SH-SY5Y (cell line): ENCODE measurements at regions not wholly inside any gene's neighbourhood (a gene's known extent, or its start where the extent isn't known, plus 50 kb on each side); places are given as distances from the start of the nearest gene placed in this dataset.
A peak's percentile ranks its signal among the peaks of the same experiment; 100 is the strongest.

Source experiments
- GATA2 ChIP-seq: IDR thresholded peaks from 2 replicates; pipeline ENCODE4 v1.6.1; 2011; ENCODE audit warnings: mild to moderate bottlenecking, low read depth, low read length
- GATA3 ChIP-seq: IDR thresholded peaks from 2 replicates; pipeline ENCODE4 v1.6.1; 2011; ENCODE audit warnings: low read depth, mild to moderate bottlenecking, low read length, moderate library complexity

GRCh38 chr11:81420668-81421250, 1312.9 kb downstream of the FAM181B start:
- TF ChIP-seq GATA3 (no peak), GATA2 (no peak)

GRCh38 chr11:81397316-81397715, 1336.3 kb downstream of the FAM181B start:
- no peak for TF ChIP-seq GATA2
- no peak for TF ChIP-seq GATA3

GRCh38 chr11:81394311-81394710, 1339.4 kb downstream of the FAM181B start:
- TF ChIP-seq GATA3: no peak
- TF ChIP-seq GATA2: peak; percentile 17; the same call in 1 of the 2 replicates

- TF ChIP-seq GATA3: no peak
- 0 out of 2 replicates have a peak, but pooled peaks have one; percentile 10 for TF ChIP-seq GATA2
Measured at GRCh38 chr11:81388326-81388725, 1345.3 kb downstream of the FAM181B start.

- no peak for TF ChIP-seq GATA2
- TF ChIP-seq GATA3: no peak
Measured at GRCh38 chr11:81380395-81380794, 1353.3 kb downstream of the FAM181B start.

- TF ChIP-seq GATA3 (no peak), GATA2 (no peak)
Measured at GRCh38 chr11:81377418-81377817, 1356.2 kb downstream of the FAM181B start.

- TF ChIP-seq GATA2 (no peak), GATA3 (no peak)
Measured at GRCh38 chr11:81373986-81374385, 1359.7 kb downstream of the FAM181B start.

GRCh38 chr11:81368192-81368591, 1365.5 kb downstream of the FAM181B start:
- TF ChIP-seq GATA2: no peak
- TF ChIP-seq GATA3: no peak

- TF ChIP-seq GATA3 (no peak), GATA2 (no peak)
Measured at GRCh38 chr11:81365496-81365895, 1368.2 kb downstream of the FAM181B start.

GRCh38 chr11:81359476-81359875, 1374.2 kb downstream of the FAM181B start:
- TF ChIP-seq GATA3 (no peak), GATA2 (no peak)

- no peak for TF ChIP-seq GATA2
- TF ChIP-seq GATA3: no peak
Measured at GRCh38 chr11:81345609-81346008, 1388.1 kb downstream of the FAM181B start.

GRCh38 chr11:81342966-81343365, 1390.7 kb downstream of the FAM181B start:
- TF ChIP-seq GATA3 (no peak), GATA2 (no peak)

- TF ChIP-seq GATA3: no peak
- TF ChIP-seq GATA2: no peak
Measured at GRCh38 chr11:81340225-81340624, 1393.4 kb downstream of the FAM181B start.

- TF ChIP-seq GATA2 (no peak), GATA3 (no peak)
Measured at GRCh38 chr11:81339521-81339920, 1394.1 kb downstream of the FAM181B start.

- TF ChIP-seq GATA2: no peak
Measured at GRCh38 chr11:81337756-81338155, 1395.9 kb downstream of the FAM181B start.

GRCh38 chr11:81332276-81332675, 1401.4 kb downstream of the FAM181B start:
- no peak for TF ChIP-seq GATA3
- no peak for TF ChIP-seq GATA2
